HG03066 (cell line): ENCODE measurements at regions not wholly inside any gene's neighbourhood (a gene's known extent, or its start where the extent isn't known, plus 50 kb on each side); places are given as distances from the start of the nearest gene placed in this dataset.
"Not testable (repeated sequence)": the region's sequence is repeated elsewhere in the genome, so short reads cannot be mapped to it uniquely, and the experiment has no call there.

ENCODE experiments used
- ATAC-seq: cut with Tn5 transposase; IDR thresholded peaks from one replicate; pipeline ENCODE4 v1.9.1; 2021; ENCODE audit warnings: low read depth; ENCODE audit not compliant: unreplicated experiment

DNA sequence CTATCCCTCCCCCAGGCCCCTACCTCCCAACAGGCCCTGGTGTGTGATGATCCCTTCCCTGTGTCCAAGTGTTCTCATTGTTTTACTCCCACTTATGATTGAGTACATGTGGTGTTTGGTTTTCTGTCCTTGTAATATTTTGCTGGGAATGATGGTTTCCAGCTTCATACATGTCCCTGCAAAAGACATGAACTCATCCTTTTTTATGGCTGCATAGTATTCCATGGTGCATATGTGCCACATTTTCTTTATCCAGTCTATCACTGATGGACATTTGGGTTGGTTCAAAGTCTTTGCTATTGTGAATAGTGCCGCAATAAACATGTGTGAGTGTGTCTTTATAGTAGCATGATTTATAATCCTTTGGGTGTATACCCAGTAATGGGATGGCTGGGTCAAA is 151.7 kb downstream of the VSIG4 start:
- not testable (repeated sequence) for ATAC-seq

DNA sequence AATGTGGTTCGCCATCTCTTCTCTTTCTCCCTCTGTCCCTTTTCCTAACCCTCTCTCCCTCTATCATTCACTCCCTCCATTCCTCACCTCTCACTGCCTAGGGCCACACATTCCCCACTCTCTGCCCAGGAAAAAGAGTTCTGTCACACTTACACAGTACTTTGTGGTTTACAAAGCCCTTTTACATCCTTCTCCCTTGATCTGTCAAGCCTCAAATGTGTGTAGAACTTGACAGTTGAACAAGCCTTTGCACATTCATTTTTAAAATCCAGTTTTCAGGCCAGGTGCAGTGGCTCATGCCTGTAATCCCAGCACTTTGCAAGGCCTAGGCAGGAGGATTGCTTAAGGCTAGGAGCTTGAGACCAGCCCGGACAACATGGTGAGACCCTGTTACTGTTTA is 156.3 kb downstream of the VSIG4 start:
- ATAC-seq, result no peak

DNA sequence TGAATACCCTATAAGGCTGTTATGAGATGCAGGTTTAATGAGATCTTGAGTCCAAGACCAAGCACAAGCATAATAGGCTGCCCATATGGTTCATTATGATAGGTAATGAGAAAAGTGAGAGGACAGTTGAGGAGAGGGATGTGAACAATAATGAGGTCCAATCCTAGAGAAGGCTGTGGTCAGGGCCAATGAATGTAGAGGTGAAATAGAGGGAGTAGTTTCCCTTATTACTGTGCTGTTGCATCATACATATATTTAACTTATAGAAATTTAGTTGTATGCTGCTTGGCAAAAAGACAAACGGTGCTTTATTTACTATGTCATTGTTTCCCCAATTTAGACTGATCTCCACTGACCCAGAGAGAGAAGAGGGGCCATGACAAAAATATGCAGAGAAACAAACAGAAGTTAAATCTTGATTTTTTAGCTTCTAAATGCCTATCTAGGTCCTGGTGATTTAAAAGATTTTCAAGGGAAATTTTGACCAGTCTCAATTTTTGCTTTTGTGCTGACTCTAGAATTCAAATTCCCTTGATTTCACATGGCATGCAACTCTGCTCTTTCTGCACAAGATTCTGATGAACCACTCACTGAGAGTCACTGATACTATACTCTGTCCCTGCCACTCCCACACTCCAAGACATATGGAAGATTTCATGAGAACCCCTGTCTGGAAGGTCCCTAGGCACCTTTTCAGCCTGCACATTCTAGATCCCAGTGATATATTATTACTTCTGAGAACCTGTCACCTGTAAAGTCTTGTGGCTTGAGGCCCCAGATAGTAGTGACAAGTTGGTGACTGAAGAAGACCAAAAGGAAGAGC is 159.7 kb downstream of the VSIG4 start:
- no peak for ATAC-seq

DNA sequence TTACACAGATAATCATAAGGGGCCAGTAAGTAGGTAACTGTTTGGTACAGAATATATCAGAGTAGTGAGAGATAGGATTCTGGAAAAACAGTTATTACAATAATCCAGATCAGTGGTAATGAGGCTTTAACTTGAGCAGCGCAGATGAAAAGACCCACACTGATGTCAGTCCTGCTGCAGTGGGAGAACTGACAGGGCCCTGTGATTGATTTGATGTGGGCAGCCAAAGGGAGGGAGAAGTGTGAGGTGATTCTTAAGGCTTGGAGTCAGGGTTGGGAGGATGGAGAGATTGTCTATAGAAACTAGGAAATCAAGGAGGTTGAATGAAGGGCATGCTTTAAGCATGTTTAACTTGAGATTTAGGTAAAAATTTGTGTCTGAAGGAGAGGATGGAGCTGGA is 161.4 kb downstream of the VSIG4 start:
- no peak for ATAC-seq

DNA sequence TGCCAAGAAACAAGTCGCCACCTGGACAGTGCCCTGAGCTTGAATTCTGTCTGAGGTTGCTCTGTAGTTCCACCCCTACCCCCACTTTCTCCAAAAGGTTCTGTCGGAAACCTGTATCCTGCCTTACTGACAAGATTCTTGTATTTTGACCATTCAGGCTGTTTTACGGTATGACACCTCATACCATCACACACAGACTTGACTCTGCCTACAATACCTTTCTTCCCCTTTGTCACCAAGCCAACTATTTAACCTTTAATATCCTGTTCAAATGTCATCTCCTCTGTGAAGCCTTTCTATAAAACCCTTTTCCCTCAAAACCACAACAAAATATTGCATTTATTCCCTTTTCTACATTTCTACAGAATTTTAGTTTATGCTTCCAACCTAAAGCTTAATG is 161.9 kb downstream of the VSIG4 start:
- no peak for ATAC-seq

DNA sequence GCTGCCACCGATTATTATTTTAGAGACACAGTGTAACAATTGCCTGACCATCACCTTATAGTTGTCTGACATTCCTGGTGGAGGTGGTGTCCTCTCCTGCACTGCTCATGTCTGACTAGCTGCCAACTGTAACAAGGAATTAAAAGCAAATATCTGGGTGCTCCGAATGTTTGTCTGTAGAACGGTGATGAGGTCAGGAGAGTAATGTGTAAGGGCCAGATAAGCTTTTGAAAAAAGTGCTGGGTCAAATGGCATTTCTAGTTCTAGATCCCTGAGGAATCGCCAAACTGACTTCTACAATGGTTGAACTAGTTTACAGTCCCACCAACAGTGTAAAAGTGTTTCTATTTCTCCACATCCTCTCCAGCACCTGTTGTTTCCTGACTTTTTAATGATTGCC is 164.3 kb downstream of the VSIG4 start:
- not testable (repeated sequence) for ATAC-seq

DNA sequence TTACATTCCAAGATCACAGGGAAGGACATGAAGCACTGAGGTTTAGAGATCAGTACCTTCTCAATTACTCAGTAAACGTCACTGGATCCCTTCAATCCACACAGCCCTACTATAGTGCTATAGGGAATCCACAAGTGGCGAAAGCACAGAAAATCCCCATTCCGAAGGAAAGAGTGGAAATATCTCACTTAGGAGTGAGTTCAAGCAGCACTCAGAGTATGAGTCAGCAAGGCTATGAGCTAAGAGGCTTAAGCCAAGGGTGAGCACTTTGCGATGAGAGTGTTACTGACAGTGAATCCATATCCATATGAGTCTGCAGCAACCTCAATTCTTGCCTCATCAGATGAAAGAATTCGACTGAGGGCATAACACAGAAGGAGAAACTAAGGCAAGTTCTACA is 165.1 kb downstream of the VSIG4 start:
- no peak for ATAC-seq

DNA sequence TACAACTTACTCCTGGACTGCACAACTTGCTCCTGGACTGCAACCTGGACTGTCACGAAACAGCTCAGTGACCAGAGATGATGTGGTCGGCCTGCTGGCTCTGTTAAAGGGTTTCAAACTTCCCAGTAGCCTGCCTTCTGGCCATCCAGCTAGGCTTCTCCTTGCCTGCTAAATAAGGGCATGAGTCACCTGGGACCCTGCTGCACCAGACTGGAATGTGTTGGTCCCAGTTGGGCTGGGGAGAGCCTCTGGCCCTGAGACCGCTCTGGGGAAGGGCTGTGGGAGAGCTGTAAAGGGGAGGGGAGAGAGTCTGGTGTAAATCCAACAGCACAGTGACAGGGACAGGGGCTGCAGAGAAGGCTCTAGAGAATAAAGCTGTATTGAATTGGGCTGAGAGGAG is 165.8 kb downstream of the VSIG4 start:
- no peak for ATAC-seq

DNA sequence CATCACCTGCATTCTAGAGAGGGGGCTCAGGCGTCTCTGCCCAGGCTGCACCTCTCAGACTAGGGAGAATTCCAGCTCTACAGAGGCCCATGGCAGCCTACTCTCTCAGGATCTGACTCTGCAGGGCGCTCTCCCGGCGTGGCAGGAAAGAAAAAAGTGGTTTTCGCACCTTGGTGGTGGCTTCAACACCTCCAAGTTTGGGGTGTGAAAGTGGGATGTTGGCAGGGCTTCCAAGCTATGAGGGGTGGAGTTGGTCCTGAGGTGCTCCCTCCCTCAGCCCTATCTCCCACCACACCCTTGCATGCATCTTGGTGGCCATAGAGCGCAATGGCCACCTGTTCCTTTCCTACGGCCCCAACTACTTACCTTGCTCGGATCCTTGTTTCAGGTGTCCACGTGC is 166.5 kb downstream of the VSIG4 start:
- ATAC-seq, result no peak

DNA sequence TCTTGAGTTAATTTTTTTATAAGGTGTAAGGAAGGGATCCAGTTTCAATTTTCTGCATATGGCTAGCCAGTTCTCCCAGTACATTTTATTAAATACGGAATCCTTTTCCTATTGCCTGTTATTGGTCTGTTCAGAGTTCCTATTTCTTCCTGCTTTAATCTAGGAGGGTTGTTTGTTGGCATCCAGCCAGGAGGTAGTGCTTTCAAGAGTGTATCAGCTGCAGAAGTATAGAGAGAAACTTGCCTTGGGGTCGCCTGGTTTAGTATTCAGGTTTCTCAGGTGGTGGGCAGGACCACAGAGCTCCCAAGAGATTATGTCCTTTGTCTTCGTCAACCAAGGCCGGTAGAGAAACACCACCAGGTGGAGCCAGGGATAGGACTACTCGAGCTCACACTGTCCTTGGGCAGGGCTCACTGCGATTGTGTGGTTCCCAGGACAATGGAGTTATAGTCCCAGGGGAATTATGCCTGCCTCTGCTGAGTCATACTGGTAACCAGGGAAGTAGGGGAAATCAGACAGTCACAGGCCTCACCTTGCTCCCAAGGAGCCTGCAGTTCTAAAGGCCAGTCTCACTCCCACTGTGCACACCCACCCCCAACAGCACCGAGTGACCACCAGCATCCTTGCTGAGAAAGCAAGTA is 168.1 kb downstream of the VSIG4 start:
- no peak for ATAC-seq

DNA sequence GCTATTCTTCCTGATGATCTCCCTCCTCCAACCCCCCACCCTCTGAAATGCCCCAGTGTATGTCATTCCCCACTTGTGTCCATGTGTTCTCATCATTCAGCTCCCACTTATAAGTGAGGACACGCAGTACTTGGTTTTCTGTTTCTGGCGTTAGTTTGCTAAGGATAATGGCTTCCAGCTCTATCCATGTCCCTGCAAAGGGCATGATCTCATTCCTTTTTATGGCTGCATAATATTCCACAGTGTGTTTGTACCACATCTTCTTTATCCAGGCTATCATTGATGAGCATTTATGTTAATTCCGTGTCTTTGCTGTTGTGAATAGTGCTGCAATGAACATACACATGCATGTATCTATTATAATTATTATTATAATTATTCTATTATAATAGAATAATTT is 169.3 kb downstream of the VSIG4 start:
- not testable (repeated sequence) for ATAC-seq

DNA sequence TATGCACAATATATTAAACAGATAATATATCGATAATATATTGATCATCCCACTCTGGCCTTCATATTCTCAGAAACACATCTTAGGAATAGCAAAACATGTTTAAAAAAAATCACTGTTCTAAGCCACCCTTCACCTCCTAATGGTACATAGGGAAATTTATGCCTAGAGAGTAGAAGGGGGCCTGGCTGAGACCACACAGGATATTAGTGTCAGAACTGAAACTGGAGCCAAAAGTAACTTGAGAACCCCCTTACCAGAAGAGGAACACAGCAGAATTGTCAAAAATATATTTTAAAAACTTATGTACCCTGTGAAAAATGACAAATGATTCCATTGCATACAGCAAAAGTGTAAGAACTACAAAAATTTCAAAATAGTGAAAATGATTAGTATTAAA is 173.1 kb downstream of the VSIG4 start:
- no peak for ATAC-seq

DNA sequence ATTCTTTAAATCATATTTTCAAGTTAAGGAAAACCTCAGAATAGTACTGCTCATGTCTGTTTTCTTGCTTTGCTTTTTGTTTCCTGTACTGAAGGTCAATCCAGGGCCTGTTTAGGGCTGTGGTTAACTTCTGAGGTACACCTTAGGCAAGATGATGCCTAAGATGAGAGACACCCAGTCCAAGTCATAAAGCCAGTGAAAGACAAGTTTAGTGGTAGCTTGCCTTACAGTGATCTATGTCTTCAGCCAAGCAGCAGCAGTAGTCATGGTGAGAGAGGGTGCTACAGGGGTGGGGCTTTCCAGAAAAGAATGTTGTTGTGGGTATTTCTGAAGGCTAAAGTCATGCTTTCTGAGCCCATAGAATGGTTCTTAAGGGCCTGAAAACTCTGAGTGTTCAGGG is 173.7 kb downstream of the VSIG4 start:
- ATAC-seq, result peak; percentile 63

DNA sequence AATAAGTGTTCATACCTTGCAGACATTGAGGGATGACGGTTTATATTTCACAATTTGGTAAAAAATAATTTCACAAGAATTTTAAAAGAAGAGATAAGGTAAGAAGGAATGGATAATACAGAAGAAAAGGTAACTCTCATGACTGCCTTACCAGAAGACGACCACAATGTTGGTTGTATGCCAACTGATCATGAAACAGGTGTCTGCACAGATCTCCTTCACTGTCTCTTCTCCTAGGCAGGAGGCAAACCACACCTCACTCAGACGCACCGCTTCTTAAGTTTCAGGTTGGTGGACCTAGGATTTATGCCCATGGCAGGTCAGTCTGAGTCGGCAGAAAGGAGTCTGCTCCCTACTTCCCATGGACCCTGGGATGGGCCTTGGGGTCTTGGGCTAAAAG is 177.2 kb downstream of the VSIG4 start:
- ATAC-seq, result no peak

DNA sequence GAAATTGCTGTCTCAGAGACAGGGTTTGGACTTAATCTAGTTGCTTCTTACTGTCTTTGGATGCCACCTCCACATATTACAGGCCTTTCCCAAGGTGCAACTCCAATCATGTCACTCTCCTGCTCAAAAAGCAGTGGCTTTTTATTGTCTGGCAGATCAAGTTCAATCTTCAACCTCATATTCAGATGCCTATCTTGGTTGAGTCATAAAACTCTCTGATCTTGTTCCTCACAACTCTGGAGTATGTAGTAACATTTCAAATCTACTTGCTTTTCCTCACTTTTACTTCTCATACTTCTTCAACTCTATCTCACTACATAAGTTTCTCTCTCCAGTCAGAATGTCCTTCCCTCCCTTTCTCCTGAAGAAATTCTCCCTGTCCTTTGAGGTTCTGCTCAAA is 180.6 kb downstream of the VSIG4 start:
- no peak for ATAC-seq

DNA sequence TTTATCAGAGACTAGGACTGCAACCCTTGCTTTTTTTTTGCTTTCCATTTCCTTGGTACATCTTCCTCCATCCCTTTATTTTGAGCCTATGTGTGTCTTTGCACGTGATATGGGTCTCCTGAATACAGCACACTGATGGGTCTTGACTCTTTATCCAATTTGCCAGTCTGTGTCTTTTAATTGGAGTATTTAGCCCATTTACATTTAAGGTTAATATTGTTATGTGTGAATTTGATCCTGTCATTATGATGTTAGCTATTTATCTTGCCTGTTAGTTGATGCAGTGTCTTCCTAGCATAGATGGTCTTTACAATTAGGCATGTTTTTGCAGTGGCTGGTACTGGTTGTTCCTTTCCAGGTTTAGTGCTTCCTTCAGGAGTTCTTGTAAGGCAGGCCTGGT is 185.4 kb downstream of the VSIG4 start:
- not testable (repeated sequence) for ATAC-seq

DNA sequence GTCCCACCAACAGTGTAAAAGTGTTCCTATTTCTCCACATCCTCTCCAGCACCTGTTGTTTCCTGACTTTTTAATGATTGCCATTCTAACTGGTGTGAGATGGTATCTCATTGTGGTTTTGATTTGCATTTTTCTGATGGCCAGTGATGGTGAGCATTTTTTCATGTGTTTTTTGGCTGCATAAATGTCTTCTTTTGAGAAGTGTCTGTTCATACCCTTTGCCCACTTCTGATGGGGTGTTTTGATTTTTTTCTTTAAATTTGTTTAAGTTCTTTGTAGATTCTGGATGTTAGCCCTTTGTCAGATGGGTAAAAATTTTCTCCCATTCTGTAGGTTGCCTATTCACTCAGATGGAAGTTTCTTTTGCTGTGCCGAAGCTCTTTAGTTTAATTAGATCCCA is 183.9 kb downstream of the MSN start:
- not testable (repeated sequence) for ATAC-seq

DNA sequence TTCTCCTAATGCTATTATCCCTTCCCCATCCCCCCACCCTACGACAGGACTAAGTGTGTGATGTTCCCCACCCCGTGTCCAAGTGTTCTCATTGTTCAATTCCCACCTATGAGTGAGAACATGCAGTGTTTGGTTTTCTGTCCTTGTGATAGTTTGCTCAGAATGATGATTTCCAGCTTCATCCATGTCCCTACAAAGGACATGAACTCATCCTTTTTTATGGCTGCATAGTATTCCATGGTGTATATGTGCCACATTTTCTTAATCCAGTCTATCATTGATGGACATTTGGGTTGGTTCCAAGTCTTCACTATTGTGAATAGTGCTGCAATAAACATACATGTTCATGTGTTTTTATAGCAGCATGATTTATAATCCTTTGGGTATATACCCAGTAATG is 183.4 kb downstream of the MSN start:
- not testable (repeated sequence) for ATAC-seq

DNA sequence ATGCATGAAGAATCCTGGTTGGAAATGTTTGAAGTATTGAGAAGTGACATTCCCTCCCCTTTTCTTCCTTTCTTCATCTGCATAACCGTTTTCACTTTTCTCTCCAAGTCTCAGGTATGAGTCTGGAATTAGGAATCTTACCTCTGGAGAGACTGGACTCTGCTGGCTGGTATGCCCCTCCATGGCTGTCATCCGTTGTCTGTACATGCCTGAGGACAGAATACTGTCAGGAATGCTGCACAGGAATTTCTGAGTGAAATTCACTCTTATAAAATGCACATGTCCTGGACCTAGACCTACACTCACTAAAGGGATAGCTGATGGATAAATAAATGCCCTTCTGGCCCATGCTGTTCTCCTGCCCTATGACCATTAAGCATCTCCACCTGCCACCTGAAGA is 179.5 kb downstream of the MSN start:
- ATAC-seq, result no peak

DNA sequence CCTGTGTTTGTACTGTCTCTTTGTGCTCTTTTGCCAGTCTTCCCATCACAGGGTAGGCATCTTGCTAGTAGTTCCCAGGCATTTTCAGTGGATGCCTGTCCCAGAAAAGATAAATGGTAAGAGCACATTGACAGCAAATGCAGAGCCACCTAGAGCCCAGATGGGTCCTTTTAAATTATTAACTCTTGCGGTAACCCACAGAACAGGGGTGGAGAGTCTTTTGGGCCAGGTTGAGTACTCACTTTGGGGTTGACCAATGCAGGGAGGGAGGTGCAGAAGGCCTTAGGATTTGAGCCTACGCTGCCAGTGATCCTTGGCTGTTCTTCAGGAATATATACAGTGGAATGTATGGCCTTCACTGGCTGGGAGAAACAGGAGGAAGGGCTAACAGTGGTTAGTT is 173.8 kb downstream of the MSN start:
- no peak for ATAC-seq

DNA sequence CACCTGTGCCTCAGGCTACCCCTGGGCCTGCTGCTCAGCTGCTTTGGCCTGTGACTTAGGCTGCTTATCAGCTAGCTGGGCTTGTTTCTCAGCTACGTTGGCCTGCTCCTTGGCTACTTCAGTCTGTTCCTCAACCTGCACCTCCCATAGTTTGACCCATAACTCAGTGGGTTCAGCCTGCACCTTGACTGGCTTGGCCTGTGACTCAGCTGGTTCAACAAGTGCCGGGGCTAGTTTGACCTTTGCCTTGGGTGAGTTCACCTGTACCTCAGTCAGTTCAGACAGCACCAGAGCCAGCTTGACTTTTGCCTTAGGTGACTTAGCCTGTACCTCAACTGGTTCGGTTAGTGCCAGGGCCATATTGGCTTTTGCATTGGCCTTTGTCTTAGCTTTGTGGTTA is 171.2 kb downstream of the MSN start:
- ATAC-seq, result no peak

DNA sequence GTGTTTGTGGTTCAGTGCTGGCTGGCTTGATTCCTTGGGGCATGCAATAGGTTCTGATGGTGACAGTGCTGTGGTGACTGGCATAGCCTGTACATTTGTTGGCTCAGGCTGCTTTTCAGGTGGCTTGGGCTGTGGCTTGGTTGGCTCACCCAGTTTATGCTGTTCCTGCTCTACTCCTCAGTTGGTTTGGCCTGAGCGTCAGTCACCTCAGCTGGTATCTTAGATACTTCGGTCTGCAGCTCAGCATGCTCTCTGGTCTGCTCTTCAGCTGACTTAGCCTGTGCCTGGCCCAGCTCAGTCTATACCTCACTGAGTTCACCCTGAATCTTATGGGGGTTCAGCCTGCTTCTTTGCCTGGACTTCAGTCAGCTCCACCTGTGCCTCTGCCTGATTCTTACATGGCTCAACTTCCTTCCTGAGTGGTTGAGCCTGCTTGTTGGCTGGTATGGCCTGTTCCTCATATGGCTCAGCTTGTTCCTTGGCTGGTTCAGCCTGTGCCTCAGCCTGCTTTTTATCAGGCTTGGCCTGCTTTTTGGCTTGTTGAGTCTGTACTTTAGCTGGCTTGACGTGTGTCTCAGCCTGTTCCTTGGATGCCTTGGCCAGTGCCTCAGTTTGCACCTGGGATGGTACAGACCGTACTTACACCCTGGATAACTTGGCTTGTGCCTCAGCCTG is 170.6 kb downstream of the MSN start:
- no peak for ATAC-seq
